GM18951 (cell line): ENCODE measurements at regions not wholly inside any gene's neighbourhood (a gene's known extent, or its start where the extent isn't known, plus 50 kb on each side); places are given as distances from the start of the nearest gene placed in this dataset.

ENCODE experiments used
- POLR2A ChIP-seq: IDR thresholded peaks from 4 replicates; pipeline ENCODE4 v1.6.1; 2011; ENCODE audit warnings: mild to moderate bottlenecking; ENCODE audit not compliant: insufficient read length, insufficient read depth; ENCODE audit errors: extremely low read depth
- in situ Hi-C: fragments of 300-500 bp; cut with MboI; formaldehyde crosslinking; loops from one replicate; pipeline ENCODE4 v1.12.0; 2022; ENCODE audit warnings: low sequenced_read_pairs, mixed read lengths, inconsistent platforms; ENCODE audit not compliant: unreplicated experiment

GRCh38 chr9:129484352-129485000 lies 136.4 kb downstream of the C9orf50 start:
- in situ Hi-C loops = no loop called here
- no peak for TF ChIP-seq POLR2A

GRCh38 chr9:129483415-129484351 lies 137.2 kb downstream of the C9orf50 start:
- no peak for TF ChIP-seq POLR2A
- in situ Hi-C loops = no loop called here

- in situ Hi-C loops = no loop called here
- TF ChIP-seq POLR2A = no peak
Measured at GRCh38 chr9:129482521-129483414, 138.1 kb downstream of the C9orf50 start.

GRCh38 chr9:129481810-129482511 lies 138.9 kb downstream of the C9orf50 start:
- in situ Hi-C loops = no loop called here
- TF ChIP-seq POLR2A = no peak

GRCh38 chr9:129481424-129481809 lies 139.5 kb downstream of the C9orf50 start:
- TF ChIP-seq POLR2A = no peak
- in situ Hi-C loops = no loop called here

- no peak for TF ChIP-seq POLR2A
- in situ Hi-C loops = no loop called here
Measured at GRCh38 chr9:129480745-129481144, 140.2 kb downstream of the C9orf50 start.

- TF ChIP-seq POLR2A = no peak
- in situ Hi-C loops = no loop called here
Measured at GRCh38 chr9:129480227-129480626, 140.7 kb downstream of the C9orf50 start.

GRCh38 chr9:129479631-129480011 lies 141.3 kb downstream of the C9orf50 start:
- in situ Hi-C loops = no loop called here
- no peak for TF ChIP-seq POLR2A

GRCh38 chr9:129478961-129479630 lies 141.8 kb downstream of the C9orf50 start:
- no peak for TF ChIP-seq POLR2A
- in situ Hi-C loops = no loop called here

- in situ Hi-C loops = no loop called here
- TF ChIP-seq POLR2A = no peak
Measured at GRCh38 chr9:129478461-129478860, 142.4 kb downstream of the C9orf50 start.

- in situ Hi-C loops = no loop called here
- no peak for TF ChIP-seq POLR2A
Measured at GRCh38 chr9:129476821-129477611, 143.9 kb downstream of the C9orf50 start.
